ENCODE measurements at regions not wholly inside any gene's neighbourhood (a gene's known extent, or its start where the extent isn't known, plus 50 kb on each side); places are given as distances from the start of the nearest gene placed in this dataset.

DNA sequence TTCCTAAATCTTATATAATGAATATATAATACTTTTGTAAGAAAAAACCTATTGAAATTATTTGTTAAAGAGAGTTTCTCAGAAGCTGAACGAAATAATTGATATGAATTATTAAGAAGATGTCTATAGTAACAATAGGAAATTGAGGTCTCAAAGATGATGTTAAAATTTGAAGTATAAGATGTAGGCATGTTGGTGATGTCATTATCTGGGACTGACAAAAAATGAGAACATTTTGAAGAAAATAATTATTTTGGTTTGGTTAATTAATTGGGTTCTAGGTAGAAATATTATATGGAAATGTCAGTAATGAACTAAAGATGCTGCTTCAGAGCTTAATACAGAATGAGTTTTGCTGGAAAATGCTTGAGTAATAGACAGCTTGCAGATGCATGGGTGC lies 501.4 kb upstream of the ST8SIA4 start:
- no peak overlapping the region for H4K91ac ChIP-seq (ENCODE audit: insufficient read length, low read depth, low read length)
- no peaks in the 10 kb centered on the region for H3K4me1 ChIP-seq (ENCODE audit: insufficient read depth, low read length)
- no peak overlapping the region for H4K8ac ChIP-seq (replicated peaks; ENCODE audit: insufficient read length, low read depth, low read length)
- no peak overlapping the region for H2BK120ac ChIP-seq (ENCODE audit: low read depth, low read length, poor library complexity, severe bottlenecking)
- no peak overlapping the region for H4K5ac ChIP-seq (ENCODE audit: insufficient read length, low read depth, low read length)
- no peak overlapping the region for H3K4me3 Mint-ChIP-seq
- no peaks in the 10 kb centered on the region for H3K79me1 ChIP-seq (ENCODE audit: insufficient read depth, low read depth, low read length, poor library complexity, severe bottlenecking)
- WGBS (ENCODE audit: extremely low coverage, insufficient read length, low lambda C conversion rate): 100% methylated on average over 1 of the region's 1 CpG
- H3T11ph ChIP-seq (ENCODE audit: low read length): no peak overlapping the region
- H3K14ac ChIP-seq (ENCODE audit: insufficient read depth, low read length): no peak overlapping the region
- no peaks in the 10 kb centered on the region for H3K79me2 ChIP-seq (ENCODE audit: insufficient read depth, low read length)
- no peak overlapping the region for H3K18ac ChIP-seq (ENCODE audit: insufficient read length, low read depth, low read length)
- TF ChIP-seq, protein P1, sequence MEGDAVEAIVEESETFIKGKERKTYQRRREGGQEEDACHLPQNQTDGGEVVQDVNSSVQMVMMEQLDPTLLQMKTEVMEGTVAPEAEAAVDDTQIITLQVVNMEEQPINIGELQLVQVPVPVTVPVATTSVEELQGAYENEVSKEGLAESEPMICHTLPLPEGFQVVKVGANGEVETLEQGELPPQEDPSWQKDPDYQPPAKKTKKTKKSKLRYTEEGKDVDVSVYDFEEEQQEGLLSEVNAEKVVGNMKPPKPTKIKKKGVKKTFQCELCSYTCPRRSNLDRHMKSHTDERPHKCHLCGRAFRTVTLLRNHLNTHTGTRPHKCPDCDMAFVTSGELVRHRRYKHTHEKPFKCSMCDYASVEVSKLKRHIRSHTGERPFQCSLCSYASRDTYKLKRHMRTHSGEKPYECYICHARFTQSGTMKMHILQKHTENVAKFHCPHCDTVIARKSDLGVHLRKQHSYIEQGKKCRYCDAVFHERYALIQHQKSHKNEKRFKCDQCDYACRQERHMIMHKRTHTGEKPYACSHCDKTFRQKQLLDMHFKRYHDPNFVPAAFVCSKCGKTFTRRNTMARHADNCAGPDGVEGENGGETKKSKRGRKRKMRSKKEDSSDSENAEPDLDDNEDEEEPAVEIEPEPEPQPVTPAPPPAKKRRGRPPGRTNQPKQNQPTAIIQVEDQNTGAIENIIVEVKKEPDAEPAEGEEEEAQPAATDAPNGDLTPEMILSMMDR (conservative IDR thresholded peaks at IDR 0.05): no peak
- H3K4ac ChIP-seq (ENCODE audit: low read depth, low read length): no peak overlapping the region
- H2BK20ac ChIP-seq (ENCODE audit: low read depth, low read length, poor library complexity, severe bottlenecking): no peak overlapping the region
- no peaks in the 10 kb centered on the region for H4K20me1 ChIP-seq (ENCODE audit: control insufficient read depth, insufficient read depth, insufficient read length)
- H3K9me3 ChIP-seq (ENCODE audit: control insufficient read depth, low read depth, low read length): no peaks in the 10 kb centered on the region
- no peak overlapping the region for H3K27ac Mint-ChIP-seq
- H3K9ac ChIP-seq (ENCODE audit: extremely low read depth, insufficient read length, low read length): no peak overlapping the region
- H3K4me1 Mint-ChIP-seq: no peaks in the 10 kb centered on the region
- H3K23ac ChIP-seq (ENCODE audit: insufficient read length, low read depth, low read length): no peak overlapping the region
- H2BK15ac ChIP-seq (ENCODE audit: low read depth, low read length): no peak overlapping the region
- H3K27me3 ChIP-seq (ENCODE audit: insufficient read depth, low read length): no peaks in the 10 kb centered on the region
- H2AFZ ChIP-seq (ENCODE audit: low read length): no peak overlapping the region
- H3K9me3 Mint-ChIP-seq: peaks cover 0 to 4% of the 10 kb centered on the region in 2 experiments; a peak in 1 of 5 replicates
- no peak overlapping the region for H2BK5ac ChIP-seq (ENCODE audit: insufficient read length, low read length)
- no peak overlapping the region for H3K4me2 ChIP-seq (ENCODE audit: insufficient read depth, insufficient read length, low read length)
- no peaks in the 10 kb centered on the region; the same call in 1 of the 2 replicates for H3K27me3 Mint-ChIP-seq (ENCODE audit: low read depth)
- H3K27ac ChIP-seq (ENCODE audit: insufficient read length, low read depth, low read length): no peak overlapping the region
- no peaks in the 10 kb centered on the region; a peak in 2 of 7 replicates for H3K36me3 Mint-ChIP-seq (ENCODE audit: insufficient read depth in 1 of 3, low read depth in 3 of 3)
- no peak for DNase-seq
- no peak overlapping the region for H2AK5ac ChIP-seq (ENCODE audit: insufficient read length, low read length)
- no peak overlapping the region for H3K56ac ChIP-seq (ENCODE audit: insufficient read length, low read depth, low read length)
- no peak overlapping the region for H2BK12ac ChIP-seq (ENCODE audit: insufficient read length, low read depth, low read length)
- H3K23me2 ChIP-seq (ENCODE audit: insufficient read length, low read depth, low read length, poor library complexity, severe bottlenecking): no peaks in the 10 kb centered on the region

Measured in H9 (cell line).